IMR-90 (cell line): ENCODE measurements at regions not wholly inside any gene's neighbourhood (a gene's known extent, or its start where the extent isn't known, plus 50 kb on each side); places are given as distances from the start of the nearest gene placed in this dataset.

Experiments
- ATAC-seq: fragments of 200-7000 bp; cut with Tn5 transposase; 2 replicates; pipeline ENCODE4 v1.9.1; 2020; ENCODE audit warnings: low read depth, mild to moderate bottlenecking, moderate library complexity
- BruUV-seq: library from RNA; stranded (reverse); fragments of 400-500 nt; replicated peaks from 2 replicates; lab custom pipeline; 2021; lab: Mats Ljungman, UMichigan
- CTCF ChIA-PET: fragments of 300-600 bp; formaldehyde crosslinking; extraction: SDS; loops from one replicate; lab custom pipeline; 2021; ENCODE audit warnings: antibody characterized with exemption; lab: Yijun Ruan, JAX
- POLR2A ChIA-PET: fragments of 300-600 bp; sonication (Branson Sonifier 250); formaldehyde crosslinking; loops from one replicate; lab custom pipeline; 2022; ENCODE audit warnings: antibody characterized with exemption; ENCODE audit not compliant: unreplicated experiment; lab: Charles Lee
- DNase-seq: peaks from one replicate; pipeline ENCODE4 v3.0.0; 2013
- H2AFZ ChIP-seq: replicated peaks from 2 replicates; pipeline ENCODE3; 2013; ENCODE audit warnings: low read length, mild to moderate bottlenecking; ENCODE audit not compliant: poor library complexity
- H2AK5ac ChIP-seq: 2 replicates; pipeline ENCODE4 v1.6.1; 2013; ENCODE audit warnings: low read depth, low read length, inconsistent platforms
- H2AK9ac ChIP-seq: replicated peaks from 2 replicates; pipeline ENCODE3; 2013; ENCODE audit warnings: mild to moderate bottlenecking, low read depth, low read length, moderate library complexity; ENCODE audit not compliant: poor library complexity
- H2BK120ac ChIP-seq: 2 replicates; pipeline ENCODE4 v1.6.1; 2013; ENCODE audit warnings: low read depth, low read length, inconsistent platforms
- H2BK15ac ChIP-seq: 3 replicates; pipeline ENCODE4 v1.6.1; 2013; ENCODE audit warnings: low read depth, low read length, inconsistent platforms
- H2BK20ac ChIP-seq: 2 replicates; pipeline ENCODE4 v1.6.1; 2013; ENCODE audit warnings: low read depth, mild to moderate bottlenecking, inconsistent platforms, low read length, moderate library complexity
- H2BK5ac ChIP-seq: 2 replicates; pipeline ENCODE4 v1.6.1; 2013; ENCODE audit warnings: mild to moderate bottlenecking, low read depth, low read length, inconsistent platforms; ENCODE audit not compliant: poor library complexity, severe bottlenecking
- H3K14ac ChIP-seq: replicated peaks from 2 replicates; pipeline ENCODE4 v1.6.1; 2013; ENCODE audit warnings: low read depth, low read length, inconsistent platforms
- H3K18ac ChIP-seq: 2 replicates; pipeline ENCODE4 v1.6.1; 2013; ENCODE audit warnings: low read depth, low read length, control low read depth
- H3K23ac ChIP-seq: 2 replicates; pipeline ENCODE4 v1.6.1; 2013; ENCODE audit warnings: low read depth, low read length, inconsistent platforms
- H3K27ac ChIP-seq: 2 replicates; pipeline ENCODE4 v1.5.1; 2013; ENCODE audit warnings: mild to moderate bottlenecking, control low read depth, low read length; ENCODE audit not compliant: insufficient read depth
- H3K27me3 ChIP-seq: 2 replicates; pipeline ENCODE4 v1.6.1; 2013; ENCODE audit warnings: low read length; ENCODE audit not compliant: control insufficient read depth, insufficient read depth
- H3K36me3 ChIP-seq: 2 replicates; pipeline ENCODE4 v1.6.1; 2013; ENCODE audit warnings: low read length, mixed read lengths; ENCODE audit not compliant: control insufficient read depth, insufficient read depth
- H3K4ac ChIP-seq: 2 replicates; pipeline ENCODE4 v1.6.1; 2013; ENCODE audit warnings: low read depth, low read length, inconsistent platforms
- H3K4me1 ChIP-seq: 2 replicates; pipeline ENCODE4 v1.6.1; 2013; ENCODE audit warnings: low read length, mixed read lengths; ENCODE audit not compliant: control insufficient read depth, insufficient read depth
- H3K4me2 ChIP-seq: 2 replicates; pipeline ENCODE4 v1.6.1; 2013; ENCODE audit warnings: low read depth, mild to moderate bottlenecking, control low read depth, low read length, moderate library complexity
- H3K4me3 ChIP-seq: 2 replicates; pipeline ENCODE4 v1.5.1; 2013; ENCODE audit warnings: low read depth, mild to moderate bottlenecking, control low read depth, low read length, moderate library complexity; ENCODE audit not compliant: insufficient read depth
- H3K56ac ChIP-seq: 2 replicates; pipeline ENCODE4 v1.6.1; 2013; ENCODE audit warnings: low read length, inconsistent platforms; ENCODE audit not compliant: insufficient read depth; ENCODE audit errors: extremely low read depth
- H3K79me1 ChIP-seq, 2 experiments: 2 replicates each; pipeline ENCODE4 v1.6.1; 2013; ENCODE audit warnings: low read length in 2 of 2, inconsistent platforms in 1 of 2, low read depth in 1 of 2
- H3K9ac ChIP-seq: 2 replicates; pipeline ENCODE4 v1.6.1; 2013; ENCODE audit warnings: low read depth, low read length, control low read depth
- H3K9me1 ChIP-seq: 2 replicates; pipeline ENCODE4 v1.6.1; 2013; ENCODE audit warnings: low read length, inconsistent platforms; ENCODE audit not compliant: insufficient read depth
- H3K9me3 ChIP-seq: 2 replicates; pipeline ENCODE4 v1.6.1; 2013; ENCODE audit warnings: low read length; ENCODE audit not compliant: control insufficient read depth, insufficient read depth
- H4K20me1 ChIP-seq: 2 replicates; pipeline ENCODE4 v1.6.1; 2013; ENCODE audit warnings: low read length, inconsistent platforms; ENCODE audit not compliant: insufficient read depth
- H4K5ac ChIP-seq: 2 replicates; pipeline ENCODE4 v1.6.1; 2013; ENCODE audit warnings: mild to moderate bottlenecking, low read depth, low read length, control low read depth
- H4K8ac ChIP-seq, 2 experiments: 2 replicates each; pipeline ENCODE4 v1.6.1; 2013; ENCODE audit warnings: low read depth in 2 of 2, low read length in 2 of 2, control low read depth in 1 of 2, inconsistent platforms in 1 of 2
- H4K91ac ChIP-seq: 2 replicates; pipeline ENCODE4 v1.6.1; 2013; ENCODE audit warnings: low read depth, low read length, inconsistent platforms; ENCODE audit not compliant: insufficient read depth
- BHLHE40 ChIP-seq: fragments of 150-350 bp; IDR thresholded peaks from 2 replicates; pipeline ENCODE4 v1.6.1; 2016; ENCODE audit warnings: mild to moderate bottlenecking, low read depth, low read length
- CEBPB ChIP-seq: IDR thresholded peaks from 2 replicates; pipeline ENCODE4 v1.6.1; 2012; ENCODE audit warnings: low read depth, low read length, improper control_type of control experiment
- CHD1 ChIP-seq: IDR thresholded peaks from 2 replicates; pipeline ENCODE4 v1.6.1; 2012; ENCODE audit warnings: low read depth, low read length, improper control_type of control experiment
- CTCF ChIP-seq: conservative IDR thresholded peaks from 2 replicates; pipeline ENCODE4 v1.5.1; 2012; ENCODE audit warnings: mild to moderate bottlenecking, low read depth, low read length, improper control_type of control experiment
- ELK1 ChIP-seq: fragments of 150-350 bp; IDR thresholded peaks from 2 replicates; pipeline ENCODE4 v1.6.1; 2016; ENCODE audit warnings: low read depth, mild to moderate bottlenecking, low read length, moderate library complexity, borderline replicate concordance
- FOS ChIP-seq: fragments of 150-350 bp; IDR thresholded peaks from 2 replicates; pipeline ENCODE4 v1.6.1; 2016; ENCODE audit warnings: low read depth, low read length
- MAFK ChIP-seq: IDR thresholded peaks from 2 replicates; pipeline ENCODE4 v1.6.1; 2012; ENCODE audit warnings: low read depth, low read length, improper control_type of control experiment
- MAZ ChIP-seq: IDR thresholded peaks from 2 replicates; pipeline ENCODE4 v1.6.1; 2012; ENCODE audit warnings: low read depth, mild to moderate bottlenecking, low read length, improper control_type of control experiment, moderate library complexity, borderline replicate concordance
- MXI1 ChIP-seq: IDR thresholded peaks from 2 replicates; pipeline ENCODE4 v1.6.1; 2012; ENCODE audit warnings: low read depth, mild to moderate bottlenecking, low read length, moderate library complexity, borderline replicate concordance
- NFE2L2 ChIP-seq: fragments of 150-350 bp; IDR thresholded peaks from 2 replicates; pipeline ENCODE4 v1.6.1; 2016; ENCODE audit warnings: low read depth, mild to moderate bottlenecking, low read length
- POLR2A ChIP-seq: IDR thresholded peaks from 2 replicates; pipeline ENCODE4 v1.6.1; 2012; ENCODE audit warnings: mild to moderate bottlenecking, low read depth, low read length
- RAD21 ChIP-seq: IDR thresholded peaks from 2 replicates; pipeline ENCODE4 v1.6.1; 2012; ENCODE audit warnings: low read length, improper control_type of control experiment
- RCOR1 ChIP-seq: IDR thresholded peaks from 2 replicates; pipeline ENCODE4 v1.6.1; 2012; ENCODE audit warnings: mild to moderate bottlenecking, low read length, improper control_type of control experiment; ENCODE audit not compliant: insufficient replicate concordance
- RFX5 ChIP-seq: IDR thresholded peaks from 2 replicates; pipeline ENCODE4 v1.8.0; 2012; ENCODE audit warnings: low read depth, mild to moderate bottlenecking, low read length, moderate library complexity
- SMC3 ChIP-seq: fragments of 150-350 bp; IDR thresholded peaks from 2 replicates; pipeline ENCODE4 v1.6.1; 2016; ENCODE audit warnings: low read depth, mild to moderate bottlenecking, antibody characterized with exemption, low read length, moderate library complexity
- USF2 ChIP-seq: fragments of 150-350 bp; IDR thresholded peaks from 2 replicates; pipeline ENCODE4 v1.6.1; 2017; ENCODE audit warnings: mild to moderate bottlenecking, antibody characterized with exemption, low read length, low read depth
- WGBS, 2 experiments: methylation state at CpG; one replicate each; pipeline versions ENCODE4 v1.1.5 to v1.1.7; 2013; ENCODE audit warnings: missing lambda C conversion rate in 2 of 2; ENCODE audit not compliant: insufficient read length in 1 of 2; ENCODE audit errors: extremely low coverage in 2 of 2; 5-methylcytosine and 5-hydroxymethylcytosine counted together
- dilution Hi-C: fragments of 300-500 bp; cut with HindIII; formaldehyde crosslinking; loops from one replicate; pipeline ENCODE4 v1.14.3; 2018; ENCODE audit warnings: low sequenced_read_pairs; ENCODE audit not compliant: unreplicated experiment
- in situ Hi-C: fragments of 300-500 bp; cut with MboI; formaldehyde crosslinking; loops from 3 replicates; pipeline ENCODE4 v1.14.3; 2019; ENCODE audit warnings: low sequenced_read_pairs, inconsistent platforms, mixed read lengths
- intact Hi-C: fragments of 100-400 bp; cut with micrococcal nuclease; formaldehyde crosslinking; loops from 2 replicates; pipeline ENCODE4 v1.10.0; 2022

- no peak overlapping the region for H3K4ac ChIP-seq
- intact Hi-C loops (loop anchor here (10.0 kb wide), 1 partner anchor 328 kb away; no protein-coding TSS in a partner anchor), dilution Hi-C loops (no loop called here), in situ Hi-C loops (no loop called here)
- no peaks in the 10 kb centered on the region for H4K20me1 ChIP-seq
- H2BK5ac ChIP-seq, result no peak overlapping the region
- H2AK9ac ChIP-seq, result peak overlapping the region; percentile 10
- H3K56ac ChIP-seq, result no peak overlapping the region
- H3K9me1 ChIP-seq, result no peaks in the 10 kb centered on the region
- H3K4me3 ChIP-seq, result no peak overlapping the region
- WGBS, 2 experiments, result 78% methylated on average over 5 of the region's 6 CpGs; no CpG with 5 or more reads in 1 of the 2 experiments
- no peak overlapping the region for H3K4me2 ChIP-seq
- H2BK120ac ChIP-seq, result no peak overlapping the region
- H3K9me3 ChIP-seq, result no peaks in the 10 kb centered on the region
- H2BK20ac ChIP-seq, result no peak overlapping the region
- H2AFZ ChIP-seq, result peak overlapping the region; percentile 24
- no peak overlapping the region for H2BK15ac ChIP-seq
- POLR2A ChIA-PET, result no interaction called here
- no peak overlapping the region for H3K23ac ChIP-seq
- no peaks in the 10 kb centered on the region for H3K4me1 ChIP-seq
- H3K18ac ChIP-seq, result no peak overlapping the region
- CTCF ChIA-PET, result no interaction called here
- peaks cover 10% of the 10 kb centered on the region for H3K27me3 ChIP-seq
- no peak overlapping the region for H3K14ac ChIP-seq
- no peak overlapping the region for H2AK5ac ChIP-seq
- H3K79me1 ChIP-seq, result no peaks in the 10 kb centered on the region
- no TSS peak for BruUV-seq
- H3K27ac ChIP-seq, result no peak overlapping the region
- no peak for ATAC-seq
- H3K36me3 ChIP-seq, result no peaks in the 10 kb centered on the region
- H3K9ac ChIP-seq, result no peak overlapping the region
- no peak overlapping the region for H4K8ac ChIP-seq
- no peak for TF ChIP-seq RAD21
- no peak for TF ChIP-seq RCOR1
- no peak for TF ChIP-seq RFX5
- TF ChIP-seq CEBPB, result no peak
- TF ChIP-seq CTCF, result no peak
- no peak for TF ChIP-seq MXI1
- no peak for TF ChIP-seq BHLHE40
- TF ChIP-seq POLR2A, result no peak
- TF ChIP-seq MAZ, result no peak
- no peak for TF ChIP-seq MAFK
- no peak for TF ChIP-seq SMC3
- no peak for TF ChIP-seq FOS
- no peak for TF ChIP-seq NFE2L2
- TF ChIP-seq ELK1, result no peak
- TF ChIP-seq CHD1, result no peak
- no peak for TF ChIP-seq USF2
- H4K5ac ChIP-seq, result no peak overlapping the region
- no peak for DNase-seq
- H4K91ac ChIP-seq, result no peak overlapping the region
These were observed 191.2 kb upstream of the RREB1 start for GRCh38 chr6:6916598-6916997.
